SK-N-SH treated with all-trans-retinoic acid at 6 μM for 48 hours (cell line): ENCODE measurements at regions not wholly inside any gene's neighbourhood (a gene's known extent, or its start where the extent isn't known, plus 50 kb on each side); places are given as distances from the start of the nearest gene placed in this dataset.

Experiments used
- ATAC-seq: fragments of 200-7000 bp; cut with Tn5 transposase; 3 replicates; pipeline ENCODE4 v1.9.1; 2020; ENCODE audit warnings: mild to moderate bottlenecking, moderate library complexity
- ARNTL ChIP-seq: fragments of 450-650 bp; formaldehyde crosslinking; IDR thresholded peaks from 2 replicates; pipeline ENCODE4 v1.5.0; 2020; ENCODE audit warnings: low read depth, mild to moderate bottlenecking, moderate library complexity, borderline replicate concordance
- BACH2 ChIP-seq: fragments of 250-450 bp; sonication (Bioruptor Pico); IDR thresholded peaks from 2 replicates; pipeline ENCODE4 v1.9.0; 2021; ENCODE audit warnings: mild to moderate bottlenecking, borderline replicate concordance
- CSDC2 ChIP-seq: fragments of 250-450 bp; sonication (Bioruptor Pico); IDR thresholded peaks from 2 replicates; pipeline ENCODE4 v1.5.0; 2020; ENCODE audit warnings: mild to moderate bottlenecking, moderate library complexity
- CSRNP3 ChIP-seq: fragments of 250-450 bp; sonication (Bioruptor Pico); IDR thresholded peaks from 2 replicates; pipeline ENCODE4 v1.5.1; 2021; ENCODE audit warnings: mild to moderate bottlenecking, moderate library complexity
- ESRRG ChIP-seq: fragments of 250-450 bp; sonication (Bioruptor Pico); IDR thresholded peaks from 2 replicates; pipeline ENCODE4 v1.6.1; 2021; ENCODE audit warnings: mild to moderate bottlenecking
- GLIS3 ChIP-seq: fragments of 250-450 bp; sonication (Bioruptor Pico); IDR thresholded peaks from 2 replicates; pipeline ENCODE4 v1.5.0; 2020; ENCODE audit warnings: mild to moderate bottlenecking, moderate library complexity
- ISL1 ChIP-seq: fragments of 250-450 bp; sonication (Bioruptor Pico); IDR thresholded peaks from 2 replicates; pipeline ENCODE4 v2.1.2; 2022; ENCODE audit warnings: mild to moderate bottlenecking, moderate library complexity
- OSR1 ChIP-seq: fragments of 250-450 bp; sonication (Bioruptor Pico); IDR thresholded peaks from 2 replicates; pipeline ENCODE4 v1.8.0; 2022; ENCODE audit warnings: moderate library complexity, mild to moderate bottlenecking, inconsistent platforms
- POU6F1 ChIP-seq: fragments of 250-450 bp; sonication (Bioruptor Pico); IDR thresholded peaks from 2 replicates; pipeline ENCODE4 v1.8.0; 2021; ENCODE audit warnings: low read depth, mild to moderate bottlenecking, moderate library complexity, borderline replicate concordance
- PPARA ChIP-seq: fragments of 250-450 bp; sonication (Bioruptor Pico); IDR thresholded peaks from 2 replicates; pipeline ENCODE4 v1.5.0; 2020; ENCODE audit warnings: mild to moderate bottlenecking, borderline replicate concordance
- RARB ChIP-seq: fragments of 250-450 bp; sonication (Bioruptor Pico); IDR thresholded peaks from 2 replicates; pipeline ENCODE4 v1.8.0; 2021; ENCODE audit warnings: mild to moderate bottlenecking, moderate library complexity
- SNAI2 ChIP-seq: fragments of 250-450 bp; sonication (Bioruptor Pico); IDR thresholded peaks from 2 replicates; pipeline ENCODE4 v1.5.0; 2020; ENCODE audit warnings: mild to moderate bottlenecking, moderate library complexity
- ZC3H10 ChIP-seq: fragments of 250-450 bp; sonication (Bioruptor Pico); IDR thresholded peaks from 2 replicates; pipeline ENCODE4 v1.5.1; 2021; ENCODE audit warnings: mild to moderate bottlenecking, moderate library complexity
- ZFP3 ChIP-seq: fragments of 250-450 bp; sonication (Bioruptor Pico); IDR thresholded peaks from 2 replicates; pipeline ENCODE4 v1.5.0; 2020; ENCODE audit warnings: mild to moderate bottlenecking, moderate library complexity
- ZFP30 ChIP-seq: fragments of 450-650 bp; formaldehyde crosslinking; IDR thresholded peaks from 2 replicates; pipeline ENCODE4 v1.5.0; 2022; ENCODE audit warnings: mild to moderate bottlenecking, moderate library complexity
- ZNF565 ChIP-seq: fragments of 450-650 bp; formaldehyde crosslinking; conservative IDR thresholded peaks from 2 replicates; pipeline ENCODE4 v1.5.0; 2020; ENCODE audit warnings: low read depth, mild to moderate bottlenecking, moderate library complexity
- ZNF70 ChIP-seq: fragments of 450-650 bp; formaldehyde crosslinking; IDR thresholded peaks from 2 replicates; pipeline ENCODE4 v1.5.0; 2020; ENCODE audit warnings: mild to moderate bottlenecking, moderate library complexity
- ZNF8 ChIP-seq: fragments of 450-650 bp; formaldehyde crosslinking; IDR thresholded peaks from 2 replicates; pipeline ENCODE4 v1.5.0; 2020; ENCODE audit warnings: mild to moderate bottlenecking, moderate library complexity
- TF ChIP-seq, protein P1 (sequence below): fragments of 250-450 bp; sonication (Bioruptor Pico); IDR thresholded peaks from 2 replicates; pipeline ENCODE4 v1.5.0; 2020; ENCODE audit warnings: mild to moderate bottlenecking, moderate library complexity
- TF ChIP-seq, protein P2 (sequence below): fragments of 250-450 bp; sonication (Bioruptor Pico); IDR thresholded peaks from 2 replicates; pipeline ENCODE4 v1.8.0; 2020; ENCODE audit warnings: mild to moderate bottlenecking, moderate library complexity, borderline replicate concordance

DNA sequence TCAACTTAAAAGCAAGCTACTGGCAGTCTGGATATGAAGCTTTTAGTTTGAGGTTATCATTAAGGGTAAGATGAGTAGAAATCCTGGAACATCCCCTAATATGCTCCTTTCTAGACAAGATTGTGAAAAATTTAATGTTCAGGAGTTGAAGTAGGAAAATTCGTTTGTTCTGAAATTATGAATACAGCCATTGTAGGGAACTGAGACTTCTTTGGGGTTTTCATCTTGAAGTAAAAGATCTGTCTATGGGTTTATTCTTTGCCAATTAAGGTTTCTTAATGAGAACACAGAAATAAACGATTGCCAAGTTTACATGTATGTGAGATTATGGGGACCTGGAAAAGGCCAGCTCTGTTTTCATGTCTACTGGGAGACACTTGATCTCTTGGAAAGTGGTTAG lies 225.6 kb upstream of the MOCS1 start:
- TF ChIP-seq CSDC2 (CRISPR knock-in tag): no peak
- no peak for TF ChIP-seq POU6F1 (CRISPR knock-in tag)
- no peak for TF ChIP-seq SNAI2 (CRISPR knock-in tag)
- TF ChIP-seq ZFP30: no peak
- TF ChIP-seq ARNTL (CRISPR knock-in tag): no peak
- no peak for TF ChIP-seq CSRNP3 (CRISPR knock-in tag)
- no peak for TF ChIP-seq ZC3H10
- TF ChIP-seq, all 23 proteins: peak for 0
- no peak for ATAC-seq

DNA sequence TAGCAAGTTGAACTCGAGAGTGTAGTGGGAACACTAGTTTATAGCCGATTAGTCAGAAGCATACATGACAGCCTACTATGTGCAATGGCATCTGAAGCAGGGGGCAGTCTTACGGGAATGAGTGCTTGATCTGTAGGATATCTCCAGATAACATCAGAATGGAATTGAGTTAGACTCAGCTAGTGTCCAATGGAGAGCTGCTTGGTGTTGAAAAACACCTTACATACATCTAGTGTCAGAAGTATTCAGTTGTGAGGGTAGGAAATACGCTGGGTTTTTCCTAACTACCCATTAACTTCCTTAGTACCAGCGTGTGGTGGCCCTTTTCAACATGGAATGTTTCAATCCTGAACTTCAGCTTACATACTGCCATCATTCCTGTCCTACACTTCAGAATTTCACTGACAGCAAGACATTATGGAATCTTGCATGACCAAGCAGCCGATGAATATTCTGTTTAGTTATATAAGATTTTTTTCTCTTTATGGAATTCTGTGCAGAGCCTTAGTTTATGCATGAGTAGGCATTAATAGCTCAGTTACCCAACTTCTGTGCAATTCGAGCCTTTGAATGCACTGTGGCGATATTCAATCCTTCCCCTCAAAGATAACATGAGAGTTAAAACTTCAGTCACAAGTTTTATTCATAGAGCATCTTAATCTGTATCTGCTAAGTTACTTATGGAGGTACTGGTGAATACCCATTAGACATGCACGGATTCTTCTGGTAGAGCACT lies 218.6 kb upstream of the MOCS1 start:
- no peak for ATAC-seq
- TF ChIP-seq GLIS3 (CRISPR knock-in tag) (no peak), ZFP30 (no peak), OSR1 (CRISPR knock-in tag) (no peak), CSRNP3 (CRISPR knock-in tag) (no peak), PPARA (CRISPR knock-in tag) (no peak), ZNF8 (CRISPR knock-in tag) (no peak), POU6F1 (CRISPR knock-in tag) (no peak), ESRRG (CRISPR knock-in tag) (no peak), RARB (CRISPR knock-in tag) (no peak), CSDC2 (CRISPR knock-in tag) (no peak), ZNF70 (CRISPR knock-in tag) (no peak), ZNF565 (no peak), SNAI2 (CRISPR knock-in tag) (no peak), BACH2 (CRISPR knock-in tag) (no peak)
- TF ChIP-seq, protein P1, sequence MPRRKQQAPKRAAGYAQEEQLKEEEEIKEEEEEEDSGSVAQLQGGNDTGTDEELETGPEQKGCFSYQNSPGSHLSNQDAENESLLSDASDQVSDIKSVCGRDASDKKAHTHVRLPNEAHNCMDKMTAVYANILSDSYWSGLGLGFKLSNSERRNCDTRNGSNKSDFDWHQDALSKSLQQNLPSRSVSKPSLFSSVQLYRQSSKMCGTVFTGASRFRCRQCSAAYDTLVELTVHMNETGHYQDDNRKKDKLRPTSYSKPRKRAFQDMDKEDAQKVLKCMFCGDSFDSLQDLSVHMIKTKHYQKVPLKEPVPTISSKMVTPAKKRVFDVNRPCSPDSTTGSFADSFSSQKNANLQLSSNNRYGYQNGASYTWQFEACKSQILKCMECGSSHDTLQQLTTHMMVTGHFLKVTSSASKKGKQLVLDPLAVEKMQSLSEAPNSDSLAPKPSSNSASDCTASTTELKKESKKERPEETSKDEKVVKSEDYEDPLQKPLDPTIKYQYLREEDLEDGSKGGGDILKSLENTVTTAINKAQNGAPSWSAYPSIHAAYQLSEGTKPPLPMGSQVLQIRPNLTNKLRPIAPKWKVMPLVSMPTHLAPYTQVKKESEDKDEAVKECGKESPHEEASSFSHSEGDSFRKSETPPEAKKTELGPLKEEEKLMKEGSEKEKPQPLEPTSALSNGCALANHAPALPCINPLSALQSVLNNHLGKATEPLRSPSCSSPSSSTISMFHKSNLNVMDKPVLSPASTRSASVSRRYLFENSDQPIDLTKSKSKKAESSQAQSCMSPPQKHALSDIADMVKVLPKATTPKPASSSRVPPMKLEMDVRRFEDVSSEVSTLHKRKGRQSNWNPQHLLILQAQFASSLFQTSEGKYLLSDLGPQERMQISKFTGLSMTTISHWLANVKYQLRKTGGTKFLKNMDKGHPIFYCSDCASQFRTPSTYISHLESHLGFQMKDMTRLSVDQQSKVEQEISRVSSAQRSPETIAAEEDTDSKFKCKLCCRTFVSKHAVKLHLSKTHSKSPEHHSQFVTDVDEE (CRISPR knock-in tag): no peak

- no peak for TF ChIP-seq ZC3H10
- TF ChIP-seq RARB (CRISPR knock-in tag): no peak
- TF ChIP-seq, protein P1 (CRISPR knock-in tag): no peak
- no peak for TF ChIP-seq OSR1 (CRISPR knock-in tag)
- TF ChIP-seq ISL1 (CRISPR knock-in tag): no peak
- no peak for TF ChIP-seq ZFP3 (CRISPR knock-in tag)
- no peak for TF ChIP-seq ESRRG (CRISPR knock-in tag)
- no peak for TF ChIP-seq ZFP30
- TF ChIP-seq PPARA (CRISPR knock-in tag): no peak
- TF ChIP-seq BACH2 (CRISPR knock-in tag): no peak
- TF ChIP-seq, protein P2, sequence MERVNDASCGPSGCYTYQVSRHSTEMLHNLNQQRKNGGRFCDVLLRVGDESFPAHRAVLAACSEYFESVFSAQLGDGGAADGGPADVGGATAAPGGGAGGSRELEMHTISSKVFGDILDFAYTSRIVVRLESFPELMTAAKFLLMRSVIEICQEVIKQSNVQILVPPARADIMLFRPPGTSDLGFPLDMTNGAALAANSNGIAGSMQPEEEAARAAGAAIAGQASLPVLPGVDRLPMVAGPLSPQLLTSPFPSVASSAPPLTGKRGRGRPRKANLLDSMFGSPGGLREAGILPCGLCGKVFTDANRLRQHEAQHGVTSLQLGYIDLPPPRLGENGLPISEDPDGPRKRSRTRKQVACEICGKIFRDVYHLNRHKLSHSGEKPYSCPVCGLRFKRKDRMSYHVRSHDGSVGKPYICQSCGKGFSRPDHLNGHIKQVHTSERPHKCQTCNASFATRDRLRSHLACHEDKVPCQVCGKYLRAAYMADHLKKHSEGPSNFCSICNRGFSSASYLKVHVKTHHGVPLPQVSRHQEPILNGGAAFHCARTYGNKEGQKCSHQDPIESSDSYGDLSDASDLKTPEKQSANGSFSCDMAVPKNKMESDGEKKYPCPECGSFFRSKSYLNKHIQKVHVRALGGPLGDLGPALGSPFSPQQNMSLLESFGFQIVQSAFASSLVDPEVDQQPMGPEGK (CRISPR knock-in tag): no peak
- no peak for ATAC-seq
These were observed 217.9 kb upstream of the MOCS1 start for GRCh38 chr6:40152196-40152595.
